AG10803 (cell line): ENCODE measurements at regions not wholly inside any gene's neighbourhood (a gene's known extent, or its start where the extent isn't known, plus 50 kb on each side); places are given as distances from the start of the nearest gene placed in this dataset.

Experiments
- DNase-seq: peaks from one replicate; pipeline ENCODE4 v3.0.0; 2010; ENCODE audit warnings: low read depth
- H3K4me3 ChIP-seq: 2 replicates; pipeline ENCODE4 v1.5.1; 2011; ENCODE audit warnings: mild to moderate bottlenecking, low read length, control low read depth
- CTCF ChIP-seq: conservative IDR thresholded peaks from 2 replicates; pipeline ENCODE4 v1.5.1; 2011; ENCODE audit warnings: mild to moderate bottlenecking, low read length, control low read depth, inconsistent platforms

GRCh38 chr9:81097131-81097847 lies 592.1 kb downstream of the TLE1 start:
- TF ChIP-seq CTCF = no peak

GRCh38 chr9:81096625-81097024 lies 592.7 kb downstream of the TLE1 start:
- TF ChIP-seq CTCF = no peak
- H3K4me3 ChIP-seq = no peak overlapping the region
- DNase-seq = no peak

More at GRCh38 chr9:81097131-81097847, 592.1 kb downstream of the TLE1 start:
- H3K4me3 ChIP-seq = no peak overlapping the region
- DNase-seq = no peak

- no peak for TF ChIP-seq CTCF
- no peak for DNase-seq
- no peak overlapping the region for H3K4me3 ChIP-seq
These were observed 597.3 kb downstream of the TLE1 start for GRCh38 chr9:81092057-81092456.

DNA sequence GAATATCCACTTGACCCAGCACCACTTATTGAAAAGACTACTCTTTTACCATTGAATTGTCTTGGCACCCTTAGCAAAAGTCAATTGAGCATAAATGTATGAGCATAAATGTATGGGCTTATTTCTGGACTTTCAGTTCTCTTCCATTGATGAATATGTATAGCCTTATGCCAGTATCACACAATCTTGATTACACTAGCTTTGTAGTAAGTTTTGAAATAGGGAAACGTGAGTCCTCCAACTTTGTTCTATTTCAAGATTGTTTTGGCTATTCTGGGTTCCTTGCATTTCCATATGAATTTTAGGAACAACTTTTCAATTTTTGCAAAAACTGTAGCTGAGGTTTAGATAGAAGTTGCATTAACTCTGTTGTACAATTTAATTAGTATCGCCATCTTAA lies 601.0 kb downstream of the TLE1 start:
- TF ChIP-seq CTCF = no peak
- DNase-seq = no peak
- H3K4me3 ChIP-seq = no peak overlapping the region

GRCh38 chr9:81086416-81086815 lies 602.9 kb downstream of the TLE1 start:
- TF ChIP-seq CTCF = no peak
- no peak for DNase-seq

DNA sequence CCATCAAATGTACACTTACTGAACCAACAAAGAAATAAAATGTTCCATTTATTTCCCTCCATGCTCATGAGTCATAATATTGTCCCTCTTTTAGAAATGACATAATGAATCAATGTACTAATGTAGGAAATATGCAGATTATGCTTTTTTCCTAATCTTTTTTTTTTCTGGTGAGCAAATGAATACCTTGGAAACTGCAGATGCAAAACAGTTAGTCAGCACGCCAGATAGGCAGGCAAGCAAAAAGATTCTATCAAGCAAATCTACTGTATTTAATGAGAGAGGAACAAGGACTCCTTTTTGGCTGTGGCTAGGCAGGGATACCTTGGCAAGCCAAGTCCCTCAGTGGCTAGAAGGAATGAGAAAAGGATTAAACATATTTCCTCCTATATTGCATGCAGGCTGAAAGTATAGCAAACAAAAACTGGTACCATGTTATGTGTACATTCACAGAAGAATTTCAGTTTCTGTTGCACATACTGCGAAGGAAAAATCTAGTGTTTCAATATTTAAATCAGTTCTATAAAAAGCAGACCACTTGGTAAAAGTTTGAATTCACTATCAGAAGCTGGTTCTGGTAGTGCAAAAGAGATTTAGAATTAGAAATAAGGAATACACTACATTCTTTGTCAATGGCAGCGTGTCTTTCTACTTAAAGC lies 605.4 kb downstream of the TLE1 start:
- TF ChIP-seq CTCF = no peak
- DNase-seq = peak; percentile 16
- H3K4me3 ChIP-seq = no peak overlapping the region

More at GRCh38 chr9:81086416-81086815, 602.9 kb downstream of the TLE1 start:
- no peak overlapping the region for H3K4me3 ChIP-seq

- no peak for DNase-seq
- TF ChIP-seq CTCF = 0 out of 2 replicates have a peak, but pooled peaks have one; percentile 16
- no peak overlapping the region for H3K4me3 ChIP-seq
These were observed 606.3 kb downstream of the TLE1 start for GRCh38 chr9:81083067-81083466.
